ENCODE measurements at regions not wholly inside any gene's neighbourhood (a gene's known extent, or its start where the extent isn't known, plus 50 kb on each side); places are given as distances from the start of the nearest gene placed in this dataset.
"Not testable (repeated sequence)": the region's sequence is repeated elsewhere in the genome, so short reads cannot be mapped to it uniquely, and the experiment has no call there.

- DNase-seq, result no peak
Measured at GRCh38 chr5:33074548-33074947, 363.4 kb downstream of the NPR3 start.

- no peak for DNase-seq
Measured at GRCh38 chr5:33075731-33076130, 364.6 kb downstream of the NPR3 start.

GRCh38 chr5:33079548-33079947 is 361.2 kb upstream of the TARS1 start:
- DNase-seq, result no peak

GRCh38 chr5:33080287-33080686 is 360.5 kb upstream of the TARS1 start:
- DNase-seq, result no peak

DNA sequence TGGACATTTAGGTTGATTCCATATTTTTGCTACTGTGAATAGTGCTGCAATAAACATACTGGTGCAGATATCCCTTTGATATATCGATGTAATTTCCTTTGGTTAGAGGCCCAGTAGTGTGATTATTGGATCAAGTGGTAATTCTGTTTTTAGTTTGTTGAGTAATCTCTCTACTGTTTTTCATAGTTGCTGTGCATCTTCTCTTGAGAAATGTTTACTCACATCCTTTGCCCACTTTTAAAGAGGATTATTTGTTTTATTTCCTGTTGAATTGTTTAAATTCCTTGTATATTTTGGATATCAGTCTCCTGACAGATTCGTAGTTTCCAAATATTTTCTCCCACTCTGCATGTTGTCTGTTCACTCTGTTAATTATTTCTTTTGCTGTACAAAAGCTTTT is 352.6 kb upstream of the TARS1 start:
- no peak for DNase-seq

GRCh38 chr5:33091571-33092363 is 349.0 kb upstream of the TARS1 start:
- no peak for DNase-seq

DNA sequence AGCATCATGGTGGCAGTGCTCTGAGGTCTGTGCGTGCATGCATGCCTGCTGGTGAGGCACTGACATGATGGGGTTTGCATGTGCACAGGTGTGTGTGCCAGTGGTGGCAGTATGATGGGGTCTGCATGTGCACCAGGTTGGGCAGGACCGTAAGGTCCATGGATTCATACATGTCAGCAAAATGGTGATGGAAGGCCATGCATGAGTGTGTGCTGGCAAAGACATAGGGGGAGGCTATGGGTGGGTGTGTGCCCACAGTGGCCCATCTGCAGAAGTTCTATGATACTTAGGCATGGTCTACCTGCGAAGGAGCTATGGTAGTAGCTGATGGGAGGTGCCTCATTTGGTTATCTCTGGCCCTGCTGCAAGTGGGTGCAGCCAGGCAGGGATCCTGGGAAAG is 348.0 kb upstream of the TARS1 start:
- DNase-seq, result no peak

DNA sequence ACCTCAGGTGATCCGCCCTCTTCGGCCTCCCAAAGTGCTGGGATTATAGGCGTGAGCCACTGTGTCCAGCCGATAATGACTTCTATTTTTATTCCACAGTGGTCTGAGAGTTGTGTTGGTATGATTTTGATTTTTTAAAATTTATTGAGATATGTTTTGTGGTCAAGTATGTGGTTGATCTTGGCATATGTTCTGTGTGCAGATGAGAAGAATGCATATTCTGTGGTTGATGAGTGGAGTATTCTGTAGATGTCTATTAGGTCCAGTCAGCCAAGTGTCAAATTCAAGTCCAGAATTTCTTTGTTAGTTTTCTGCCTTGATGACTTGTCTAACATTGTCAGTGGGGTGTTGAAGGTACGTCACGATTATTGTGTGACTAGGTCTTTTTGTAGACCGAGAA is 338.2 kb upstream of the TARS1 start:
- DNase-seq, result no peak

DNA sequence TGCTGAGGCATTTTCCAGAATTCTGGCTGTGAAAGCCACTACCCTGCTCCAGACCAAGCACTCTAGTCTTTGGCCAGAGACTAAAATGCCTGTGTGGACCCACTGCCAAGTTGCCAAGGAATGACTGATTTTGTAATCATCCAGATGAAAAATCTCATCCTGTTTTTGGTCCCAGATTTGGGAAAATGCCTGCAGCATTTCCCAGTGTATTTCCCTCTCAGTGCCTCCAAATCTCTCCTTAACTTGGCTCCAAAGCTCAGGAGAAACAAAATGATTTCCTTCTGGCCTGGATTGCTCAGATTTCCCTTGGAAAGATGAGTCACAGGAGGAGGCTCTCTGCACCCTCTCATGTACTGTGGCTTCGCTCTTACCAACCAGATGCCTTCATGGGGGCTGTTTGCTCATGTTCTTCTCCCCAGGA is 335.2 kb upstream of the TARS1 start:
- no peak for DNase-seq

GRCh38 chr5:33110496-33110895 is 330.3 kb upstream of the TARS1 start:
- not testable (repeated sequence) for DNase-seq

- no peak for DNase-seq
Measured at GRCh38 chr5:33114361-33114760, 326.4 kb upstream of the TARS1 start.

- DNase-seq, result no peak
Measured at GRCh38 chr5:33115467-33115866, 325.3 kb upstream of the TARS1 start.

DNA sequence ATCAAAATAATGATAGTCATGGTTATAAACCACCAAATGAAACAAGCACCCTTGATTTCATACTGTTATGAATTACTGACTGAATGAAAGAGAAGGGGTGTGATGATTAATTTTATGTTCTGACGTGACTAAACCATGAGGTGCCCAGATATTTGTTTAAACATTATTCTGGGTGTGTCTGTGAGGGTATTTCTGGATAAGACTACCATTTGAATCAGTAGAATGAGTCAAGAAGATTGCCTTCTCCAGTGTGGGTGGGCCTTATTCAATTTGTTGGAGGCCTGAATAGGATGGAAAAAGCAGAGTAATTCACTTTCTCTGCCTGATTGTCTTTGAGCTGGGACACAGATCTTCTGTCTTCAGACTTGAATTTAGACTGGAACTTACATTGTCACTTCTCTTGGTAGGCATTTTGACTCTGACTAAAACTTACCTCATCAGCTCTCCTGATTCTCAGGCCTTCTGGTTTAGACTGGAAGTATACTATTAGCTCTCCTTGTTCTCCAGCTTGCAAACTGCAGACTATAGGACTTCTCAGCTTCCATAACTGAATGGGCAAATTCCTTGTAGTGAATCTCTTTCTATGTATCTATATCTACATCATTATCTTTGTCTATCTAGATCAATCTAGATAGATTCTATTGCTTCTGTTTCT is 321.9 kb upstream of the TARS1 start:
- DNase-seq, result no peak

- no peak for DNase-seq
Measured at GRCh38 chr5:33120671-33121070, 320.1 kb upstream of the TARS1 start.

GRCh38 chr5:33129309-33129708 is 311.5 kb upstream of the TARS1 start:
- no peak for DNase-seq

DNA sequence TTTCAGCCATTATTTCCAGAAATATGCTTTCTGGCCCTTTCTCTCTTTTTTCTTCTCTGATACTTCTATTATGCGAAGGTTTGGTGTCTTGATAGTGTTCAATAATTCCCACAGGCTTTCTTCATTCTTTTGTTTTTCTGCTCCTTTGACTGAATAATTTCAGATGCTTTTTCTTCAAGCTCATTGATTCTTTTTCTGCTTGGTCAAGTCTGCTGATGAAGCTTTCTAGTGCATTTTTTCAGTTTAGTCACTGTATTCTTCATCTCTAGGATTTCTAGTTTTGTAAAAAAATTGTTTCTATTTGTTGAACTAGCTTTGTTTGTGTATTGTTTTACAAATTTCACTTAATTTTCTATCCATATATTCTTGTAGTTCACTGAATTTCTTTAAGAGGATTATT is 304.0 kb upstream of the TARS1 start:
- no peak for DNase-seq

DNA sequence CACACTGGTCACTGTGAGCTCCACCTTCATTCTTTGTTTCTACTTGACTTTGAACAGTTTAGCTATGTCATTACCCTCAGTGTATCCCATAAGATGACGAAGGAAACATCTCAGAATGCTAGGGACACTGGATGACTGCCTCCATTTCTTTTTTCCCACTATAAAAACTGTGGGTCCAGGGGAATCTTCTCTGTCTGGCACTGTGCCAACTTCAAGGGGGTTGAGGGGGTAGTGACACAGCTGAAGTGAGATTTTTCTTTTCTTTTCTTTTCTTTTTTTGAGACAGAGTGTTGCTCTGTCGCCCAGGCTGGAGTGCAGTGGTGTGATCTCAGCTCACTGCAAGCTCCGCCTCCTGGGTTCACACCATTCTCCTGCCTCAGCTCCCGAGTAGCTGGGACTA is 302.6 kb upstream of the TARS1 start:
- DNase-seq, result not testable (repeated sequence)

DNA sequence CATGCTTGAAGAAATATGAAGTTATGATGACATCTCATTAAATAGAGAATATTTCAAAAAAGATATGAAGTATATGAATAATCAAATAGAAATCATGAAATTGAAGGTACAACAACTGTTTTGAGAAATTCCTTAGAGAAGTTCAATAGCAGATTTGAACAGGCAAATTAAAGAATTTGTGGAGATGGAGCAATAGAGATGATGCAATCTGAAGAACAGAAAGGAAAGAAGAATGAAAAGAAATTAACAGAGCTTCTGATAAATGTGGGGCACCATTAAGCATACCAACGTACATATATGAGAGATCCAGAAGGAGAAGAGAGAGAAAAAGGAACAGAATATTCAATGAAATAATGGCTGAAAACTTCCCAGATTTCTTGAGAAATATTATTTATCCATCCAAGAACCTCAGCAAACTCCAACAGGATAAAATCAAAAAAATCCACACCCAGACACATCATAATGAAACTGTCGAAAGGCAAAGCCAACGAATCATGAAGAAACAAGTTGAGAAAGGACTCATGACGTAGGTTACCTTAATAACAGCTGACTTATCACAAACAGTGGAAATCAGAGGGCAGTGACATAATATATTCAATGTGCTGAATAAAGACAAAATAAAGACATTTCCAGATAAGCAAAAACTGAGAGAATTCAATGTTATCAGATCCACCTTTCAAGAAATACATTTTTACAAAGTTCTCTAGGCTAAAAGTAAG is 297.2 kb upstream of the TARS1 start:
- DNase-seq, result no peak

DNA sequence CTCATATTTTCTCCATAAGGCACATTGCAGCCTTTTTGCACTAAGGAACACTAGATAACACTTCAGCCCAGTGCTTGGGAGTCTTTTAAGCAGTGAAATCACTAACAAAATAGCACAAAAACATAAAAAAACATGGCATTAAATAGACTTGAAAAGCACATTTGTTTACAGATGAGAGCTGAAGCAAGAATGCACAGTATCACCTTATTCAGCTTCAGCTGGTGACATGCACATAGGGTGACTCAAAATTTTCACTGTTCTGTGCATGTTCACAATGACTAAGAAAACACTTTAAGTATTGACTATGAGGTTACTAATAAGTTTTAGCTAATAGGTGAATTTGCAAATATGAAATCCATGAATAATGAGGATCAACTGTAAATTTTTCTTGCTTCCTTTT is 293.9 kb upstream of the TARS1 start:
- DNase-seq, result no peak

GRCh38 chr5:33148076-33148513 is 292.7 kb upstream of the TARS1 start:
- DNase-seq, result no peak

GRCh38 chr5:33153372-33153771 is 287.4 kb upstream of the TARS1 start:
- DNase-seq, result no peak

- DNase-seq, result no peak
Measured at GRCh38 chr5:33153831-33154230, 286.9 kb upstream of the TARS1 start.

DNA sequence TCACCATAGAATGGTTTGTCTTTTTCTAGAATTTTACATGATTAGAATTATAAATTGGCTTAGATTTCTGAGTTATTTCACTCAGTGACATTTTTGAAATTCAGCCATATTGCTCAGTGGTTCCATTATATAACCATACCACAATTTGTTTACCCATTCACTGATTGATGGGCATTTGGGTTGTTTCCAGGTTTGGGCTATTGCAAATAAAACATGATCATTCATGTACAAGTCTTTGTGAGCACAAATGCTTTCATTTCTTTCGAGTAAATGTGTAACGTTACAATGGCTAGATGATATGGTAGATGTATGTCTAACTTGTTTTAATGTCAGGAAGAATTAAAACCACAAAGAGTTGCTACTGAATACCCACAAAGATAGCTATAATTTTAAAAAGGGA is 279.9 kb upstream of the TARS1 start:
- no peak for DNase-seq

- no peak for DNase-seq
Measured at GRCh38 chr5:33161421-33161820, 279.3 kb upstream of the TARS1 start.
